NCI-H1092 (cell line): ENCODE measurements at regions not wholly inside any gene's neighbourhood (a gene's known extent, or its start where the extent isn't known, plus 50 kb on each side); places are given as distances from the start of the nearest gene placed in this dataset.
"Not testable (repeated sequence)": the region's sequence is repeated elsewhere in the genome, so short reads cannot be mapped to it uniquely, and the experiment has no call there.

Experiments
- DNase-seq: peaks from one replicate; lab custom pipeline; 2025; lab: John Stamatoyannopoulos, UW

DNA sequence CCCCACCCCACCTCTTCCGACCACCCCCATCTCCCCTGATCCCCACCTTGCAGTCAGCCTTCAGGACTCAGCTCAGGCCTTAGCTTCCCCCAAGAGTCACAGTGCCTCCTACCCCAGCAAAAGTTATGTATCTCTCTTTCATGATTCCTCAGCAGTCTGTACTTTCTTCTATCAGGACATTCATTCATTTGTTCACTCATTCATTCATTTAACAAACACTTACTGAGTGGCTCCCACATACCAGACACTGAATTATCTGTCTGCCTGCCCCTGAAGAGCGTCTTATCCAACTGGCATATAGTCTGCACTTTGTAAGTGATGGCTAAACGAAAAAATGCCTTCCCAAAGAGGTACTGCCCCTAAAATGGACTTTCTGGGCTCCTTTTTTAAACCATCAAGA, 114.4 kb upstream of the SLC35F3 start:
- no peak for DNase-seq

DNA sequence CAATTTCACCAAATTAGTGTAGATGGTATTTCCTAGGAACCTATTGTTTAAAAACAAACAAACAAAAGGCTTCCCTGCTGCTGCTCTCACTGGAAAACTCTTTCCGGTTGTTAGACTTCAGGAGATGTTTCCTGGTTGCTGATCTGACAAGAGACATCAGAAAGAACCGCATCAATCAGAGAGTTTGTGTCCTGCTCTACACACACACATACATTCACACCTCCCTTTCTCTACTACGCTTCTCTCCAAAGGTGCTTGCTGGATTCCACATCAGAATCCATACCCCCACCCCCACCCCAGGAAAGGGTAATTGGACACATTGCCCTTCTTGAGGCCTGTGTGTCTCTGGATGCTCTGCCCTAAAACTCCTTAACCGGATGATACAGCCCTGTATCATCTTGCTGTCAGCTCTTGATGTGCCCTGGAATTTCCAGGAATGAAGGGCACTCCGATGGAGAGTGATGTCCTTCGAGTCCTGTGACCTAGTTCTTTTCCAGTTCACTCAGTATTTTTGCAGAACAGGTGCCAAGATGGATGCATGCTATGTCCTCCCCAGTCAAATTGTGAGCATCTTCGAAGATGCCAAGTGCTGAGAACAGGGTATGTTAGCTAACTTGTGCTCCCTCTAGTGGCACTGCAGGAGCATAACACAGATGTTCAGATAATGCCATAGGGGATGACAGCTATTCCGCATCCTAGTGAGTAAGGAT, 113.7 kb upstream of the SLC35F3 start:
- DNase-seq, result peak; percentile 72

DNA sequence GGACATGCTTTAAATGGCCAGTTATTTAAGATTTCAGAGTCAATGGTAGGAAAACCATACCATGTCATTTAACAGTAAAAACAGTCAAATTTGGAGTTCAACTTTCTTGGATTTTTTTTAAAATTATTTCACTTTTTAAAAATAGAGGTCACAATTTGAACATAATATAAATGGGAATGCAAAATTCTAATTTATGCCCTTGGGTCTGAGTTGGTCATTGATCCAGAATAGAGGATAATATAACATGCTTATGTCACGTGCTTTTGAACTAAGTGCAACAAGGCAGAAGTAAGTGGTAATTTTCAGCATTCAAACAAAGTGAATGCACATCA, 113.1 kb upstream of the SLC35F3 start:
- no peak for DNase-seq

DNA sequence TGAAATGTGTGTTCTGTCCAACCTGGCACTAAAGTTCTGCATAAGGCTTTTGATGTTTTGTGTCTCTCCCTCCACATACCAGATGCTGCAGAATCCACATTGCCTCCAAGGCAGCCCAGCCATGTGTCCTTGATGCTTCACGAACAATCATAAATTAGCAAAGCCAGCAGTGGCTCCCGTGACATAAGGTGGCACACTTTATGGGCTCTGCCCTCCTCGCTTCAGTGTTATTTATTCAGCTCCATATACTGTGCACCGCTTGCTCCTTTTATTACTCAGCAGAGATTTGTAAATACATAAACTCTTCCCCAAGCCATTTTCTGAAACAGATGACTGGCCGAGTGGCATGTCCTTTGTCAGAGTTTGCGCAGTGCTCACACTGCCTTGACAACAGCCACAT, 112.8 kb upstream of the SLC35F3 start:
- no peak for DNase-seq

DNA sequence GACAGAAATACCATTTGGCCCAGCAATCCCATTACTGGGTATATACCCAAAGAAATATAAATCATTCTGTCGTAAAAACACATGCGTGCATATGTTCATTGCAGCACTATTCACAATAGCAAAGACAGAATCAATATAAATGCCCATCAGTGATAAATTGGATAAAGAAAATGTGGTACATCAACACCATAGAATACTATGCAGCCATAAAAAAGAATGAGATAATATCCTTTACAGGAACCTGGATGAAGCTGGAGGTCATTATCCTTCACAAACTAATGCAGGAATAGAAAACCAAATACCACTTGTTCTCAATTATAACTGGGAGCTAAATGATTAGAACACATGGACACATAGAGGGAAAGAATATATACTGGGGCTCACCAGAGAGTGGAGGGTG, 109.6 kb upstream of the SLC35F3 start:
- no peak for DNase-seq

DNA sequence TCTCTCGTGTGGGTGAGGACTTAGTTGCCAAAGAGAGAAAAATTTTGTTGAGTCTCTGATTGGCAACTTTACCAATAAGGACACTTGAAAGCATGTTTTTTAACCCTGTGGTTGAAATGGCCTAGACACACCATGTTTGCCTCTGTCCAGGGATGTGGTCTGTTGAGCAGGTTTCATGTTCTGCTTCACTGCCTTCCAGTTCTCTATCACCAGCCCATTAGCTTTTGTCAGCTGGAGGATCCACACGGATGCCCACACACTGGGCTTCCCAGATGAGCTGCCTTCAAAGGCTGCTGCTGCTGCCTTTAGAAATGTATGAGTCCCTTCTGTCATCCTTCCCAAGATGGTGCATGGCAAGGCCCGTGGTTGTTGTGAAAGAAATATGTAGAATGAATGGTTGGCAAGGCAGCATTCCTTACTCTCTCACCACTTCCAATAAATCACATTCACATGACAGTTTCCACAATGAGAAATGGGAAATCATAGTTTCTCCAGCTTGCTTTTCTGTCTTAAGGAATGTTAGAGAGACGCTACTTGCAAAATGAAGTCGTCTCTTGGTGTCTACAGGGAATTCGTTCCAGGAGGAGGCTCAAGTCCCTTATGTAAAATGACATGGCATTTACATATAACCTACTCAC, 108.2 kb upstream of the SLC35F3 start:
- no peak for DNase-seq

DNA sequence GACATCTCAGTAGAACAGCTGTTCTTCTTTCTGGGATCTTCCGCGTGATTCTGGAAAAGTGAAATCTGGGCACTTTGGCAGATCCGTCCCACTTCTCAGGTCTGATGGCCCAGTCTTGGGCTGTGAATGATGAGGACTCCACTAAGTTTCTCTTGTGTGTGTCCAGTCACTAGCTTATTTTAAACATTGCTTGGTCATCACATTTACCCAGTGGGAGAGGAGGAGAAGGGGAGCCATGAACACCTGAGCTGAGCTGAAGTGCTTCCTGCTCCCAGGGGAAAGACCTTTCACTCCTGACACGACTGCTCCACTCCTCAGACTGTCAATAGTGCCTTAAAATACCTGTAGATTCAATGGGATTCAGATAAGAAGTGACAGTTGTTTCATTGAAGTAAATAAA, 101.9 kb upstream of the SLC35F3 start:
- DNase-seq, result no peak

DNA sequence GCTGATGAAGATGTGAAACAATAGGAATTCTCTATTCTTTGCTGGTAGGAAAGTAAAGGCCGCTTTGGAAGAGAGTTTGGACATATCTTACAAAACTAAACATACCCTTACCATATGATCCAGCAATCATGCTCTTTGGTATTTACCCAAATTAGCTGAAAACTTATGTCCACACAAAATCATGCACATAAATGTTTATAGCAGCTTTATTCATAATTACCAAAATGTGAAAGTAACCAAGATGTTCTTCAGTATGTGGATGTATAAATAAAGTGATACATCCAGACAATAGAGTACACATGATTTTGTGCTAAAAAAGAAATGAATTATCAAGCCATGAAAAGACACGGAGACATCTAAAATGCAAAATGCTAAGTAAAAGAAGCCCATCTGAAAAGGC, 98.7 kb upstream of the SLC35F3 start:
- DNase-seq, result no peak

DNA sequence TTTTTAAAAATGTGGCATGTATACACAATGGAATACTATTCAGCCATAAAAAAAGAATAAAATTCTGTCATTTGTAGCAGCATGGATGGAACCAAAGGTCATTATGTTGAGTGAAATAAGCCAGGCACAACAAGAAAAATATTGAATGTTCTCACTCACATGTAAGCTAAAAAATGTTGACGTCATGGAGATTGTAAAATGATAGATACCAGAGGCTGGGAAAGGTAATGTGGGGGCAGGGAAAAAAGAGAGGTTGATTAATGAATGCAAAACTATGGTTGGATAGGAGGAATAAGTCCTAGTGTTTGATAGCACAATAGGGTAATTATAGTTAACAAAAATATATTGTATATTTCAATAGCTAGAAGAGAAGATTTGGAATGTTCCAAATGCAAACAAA, 89.1 kb upstream of the SLC35F3 start:
- no peak for DNase-seq

DNA sequence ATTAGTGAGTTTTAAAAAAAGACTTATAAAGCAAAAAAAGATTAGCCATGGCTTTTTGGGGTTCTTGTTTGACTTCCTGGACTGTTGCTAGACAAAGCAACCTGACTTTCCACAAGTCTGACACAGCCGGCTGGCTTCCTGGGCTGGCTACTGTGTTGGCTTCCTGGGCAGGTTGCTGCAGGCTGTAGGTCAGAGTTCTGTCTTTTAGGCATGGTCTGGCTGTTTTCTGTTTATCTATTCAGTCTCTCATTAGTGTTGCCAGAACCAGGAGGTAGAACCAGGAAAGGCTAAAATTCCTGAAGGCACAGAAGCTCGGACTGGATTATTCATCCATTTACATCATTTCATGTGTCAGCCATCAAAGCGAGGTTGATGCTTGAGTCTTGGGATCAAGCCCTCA, 88.6 kb upstream of the SLC35F3 start:
- DNase-seq, result no peak

DNA sequence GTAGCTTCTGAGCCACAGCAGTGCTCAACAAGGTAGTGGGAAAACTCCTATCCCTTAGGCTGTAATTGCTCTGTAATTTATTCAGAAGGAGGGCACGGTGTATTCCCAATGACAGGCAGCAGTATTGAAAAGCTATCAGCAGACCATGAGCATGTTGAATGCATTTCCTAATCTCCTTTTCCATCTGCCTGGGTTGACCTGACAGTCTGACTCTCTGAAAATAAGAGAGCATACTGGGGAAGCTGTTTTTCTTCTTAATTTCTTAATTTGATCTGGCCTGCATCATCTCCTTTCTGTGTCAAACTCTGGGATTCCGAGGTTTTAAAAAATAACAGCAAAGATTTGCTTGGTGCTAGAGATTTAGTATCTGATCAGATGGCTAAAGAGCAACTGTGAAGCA, 88.1 kb upstream of the SLC35F3 start:
- no peak for DNase-seq

DNA sequence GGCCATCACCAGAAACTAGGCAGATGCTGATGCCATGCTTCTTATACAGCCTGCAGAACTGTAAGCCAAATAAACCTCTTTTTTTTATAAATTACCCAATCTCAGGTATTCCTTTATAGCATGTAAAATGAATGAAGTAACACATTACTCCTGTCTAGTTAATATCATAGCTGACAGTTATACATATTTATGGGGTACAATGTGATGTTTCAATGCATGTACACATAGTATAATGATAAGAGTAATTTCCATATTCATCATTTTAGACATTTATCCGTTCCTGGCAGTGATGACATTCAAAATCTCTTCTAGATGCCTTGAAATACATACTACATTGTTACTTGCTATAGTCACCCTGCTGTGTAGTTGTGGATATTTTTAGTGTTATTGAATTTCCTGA, 85.4 kb upstream of the SLC35F3 start:
- no peak for DNase-seq

DNA sequence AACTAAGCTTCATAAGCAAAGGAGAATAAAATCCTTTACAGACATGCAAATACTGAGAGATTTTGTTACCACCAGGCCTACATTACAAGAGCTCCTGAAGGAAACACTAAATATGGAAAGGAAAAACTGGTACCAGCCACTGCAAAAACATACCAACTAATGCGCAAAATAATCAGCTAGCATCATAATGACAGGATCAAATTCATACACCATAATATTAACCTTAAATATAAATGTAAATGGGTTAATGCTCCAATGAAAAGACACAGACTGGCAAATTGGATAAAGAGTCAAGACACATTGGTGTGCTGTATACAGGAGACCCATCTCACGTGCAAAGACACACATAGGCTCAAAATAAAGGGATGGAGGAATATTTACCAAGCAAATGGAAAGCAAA, 80.3 kb upstream of the SLC35F3 start:
- not testable (repeated sequence) for DNase-seq

DNA sequence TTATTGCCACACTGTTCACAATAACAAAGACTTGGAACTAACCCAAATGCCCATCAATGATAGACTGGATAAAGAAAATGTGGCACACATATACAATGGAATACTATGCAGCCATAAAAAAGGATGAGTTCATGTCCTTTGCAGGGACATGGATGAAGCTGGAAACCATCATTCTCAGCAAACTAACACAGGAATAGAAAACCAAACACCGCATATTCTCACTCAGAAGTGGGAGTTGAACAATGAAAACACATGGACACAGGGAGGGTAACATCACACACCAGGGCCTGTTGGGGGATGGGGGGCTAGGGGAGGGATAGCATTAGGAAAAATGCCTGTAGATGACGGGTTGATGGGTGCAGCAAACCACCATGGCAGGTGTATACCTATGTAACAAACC, 76.5 kb upstream of the SLC35F3 start:
- DNase-seq, result not testable (repeated sequence)

DNA sequence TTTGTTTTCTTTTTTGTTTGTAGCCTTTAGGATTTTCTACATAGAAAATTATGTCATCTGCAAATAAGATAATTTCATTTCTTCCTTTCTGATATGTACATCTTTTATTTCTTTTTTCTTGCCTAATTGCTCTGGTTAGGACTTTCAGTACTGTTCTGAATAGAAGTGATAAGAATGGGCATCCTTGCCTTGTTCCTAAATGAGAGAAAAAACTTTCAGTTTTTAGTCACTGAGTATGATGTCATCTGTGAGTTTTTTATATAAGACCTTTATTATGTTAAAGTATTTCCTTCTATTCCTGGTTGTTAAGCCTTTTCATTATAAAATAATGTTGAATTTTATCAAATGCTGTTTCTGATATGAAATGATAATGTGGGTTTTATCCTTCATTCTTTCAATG, 76.0 kb upstream of the SLC35F3 start:
- no peak for DNase-seq

DNA sequence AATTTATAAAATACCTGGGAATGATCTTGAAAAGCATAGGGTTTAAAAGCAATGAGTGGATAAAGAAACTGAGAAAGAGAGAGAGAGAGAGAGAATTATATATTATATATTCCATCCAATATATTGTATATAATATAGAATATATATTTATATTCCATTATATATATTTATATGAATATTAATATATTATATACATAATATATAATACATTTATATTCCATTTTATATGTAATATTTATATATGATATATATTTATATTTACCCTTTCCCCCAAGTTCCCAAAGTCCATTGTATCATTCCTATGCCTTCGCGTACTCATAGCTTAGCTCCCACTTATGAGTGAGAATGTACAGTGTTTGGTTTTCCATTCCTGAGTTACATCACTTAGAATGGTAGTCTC, 69.9 kb upstream of the SLC35F3 start:
- no peak for DNase-seq

DNA sequence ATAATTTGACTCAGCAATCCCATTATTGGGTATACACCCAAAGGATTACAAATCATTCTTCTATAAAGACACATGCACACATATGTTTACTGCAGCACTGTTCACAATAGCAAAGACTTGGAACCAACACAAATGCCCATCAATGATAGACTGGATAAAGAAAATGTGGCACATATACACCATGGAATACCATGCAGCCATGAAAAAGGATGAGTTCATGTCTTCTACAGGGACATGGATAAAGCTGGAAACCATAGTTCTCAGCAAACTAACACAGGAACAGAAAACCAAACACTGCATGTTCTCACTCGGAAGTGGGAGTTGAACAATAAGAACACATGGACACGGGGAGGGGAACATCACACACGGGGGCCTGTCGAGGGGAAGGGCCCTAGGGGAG, 66.3 kb upstream of the SLC35F3 start:
- DNase-seq, result not testable (repeated sequence)

DNA sequence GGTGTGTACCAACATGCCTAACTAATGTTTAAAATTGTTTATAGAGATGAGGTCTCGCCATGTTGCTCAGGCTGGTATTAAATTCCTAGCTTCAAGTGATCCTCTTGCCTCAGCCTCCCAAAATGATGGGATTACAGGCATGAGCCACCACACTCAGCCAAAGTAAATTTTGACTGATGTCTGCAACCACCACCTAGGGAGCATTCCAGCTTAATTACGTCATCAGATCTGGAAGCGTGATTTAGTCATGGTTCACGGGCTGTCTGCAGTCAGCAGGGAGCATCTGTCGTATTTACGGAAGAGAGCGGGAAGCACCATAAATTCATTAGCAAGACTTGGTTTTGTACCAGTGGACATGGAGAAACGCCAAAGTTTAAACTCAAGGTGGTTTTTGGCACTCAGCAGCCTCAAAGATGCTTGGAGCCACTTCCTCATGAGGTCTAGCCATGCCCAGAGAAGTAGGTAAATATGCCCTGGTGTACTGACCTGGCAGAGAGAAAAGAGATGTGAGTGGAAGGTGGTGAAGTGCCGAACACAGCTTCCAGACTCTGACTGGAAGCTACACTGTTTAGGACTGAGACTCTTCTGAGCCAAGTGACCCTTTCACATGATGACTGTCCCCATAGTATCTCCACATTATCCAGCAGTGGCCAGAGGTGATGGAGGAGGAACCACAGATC, 60.8 kb upstream of the SLC35F3 start:
- DNase-seq, result no peak

DNA sequence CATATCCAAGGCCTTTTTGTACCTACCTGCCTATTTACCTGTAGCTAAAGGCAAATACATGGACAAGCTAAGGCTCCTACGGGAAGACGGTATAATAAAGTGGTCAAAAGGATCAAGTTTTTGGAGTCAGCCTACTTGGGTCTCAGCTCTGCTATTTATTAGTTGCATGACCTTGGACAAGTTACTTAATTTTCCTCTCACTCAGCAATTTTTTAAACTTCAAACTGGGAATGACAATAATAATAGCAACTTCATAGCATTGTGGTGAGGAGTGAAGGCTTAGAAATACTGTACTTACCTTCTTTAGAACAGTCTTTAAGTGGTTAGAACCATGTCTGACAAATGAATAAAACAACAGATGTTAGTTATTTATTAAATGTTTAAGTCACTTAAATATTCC, 60.2 kb upstream of the SLC35F3 start:
- DNase-seq, result no peak

DNA sequence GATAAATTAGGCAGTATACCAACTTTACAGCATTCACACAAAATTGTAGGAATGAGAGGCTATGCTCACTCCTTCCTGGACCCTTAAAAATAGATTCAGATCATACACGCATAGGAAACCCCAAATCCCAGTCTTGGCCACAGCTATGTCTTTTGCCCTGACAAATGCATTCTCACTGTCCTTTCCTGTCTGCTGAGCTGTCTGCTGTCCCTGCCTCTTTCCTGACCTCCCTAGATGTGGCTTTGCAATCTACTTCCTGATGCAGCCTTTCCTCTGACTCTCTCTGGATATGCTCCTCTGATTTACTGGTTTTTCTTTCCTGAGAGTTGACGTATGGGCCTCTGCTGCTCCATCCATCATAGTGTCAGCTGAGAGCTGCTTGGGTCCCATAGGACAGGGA, 59.8 kb upstream of the SLC35F3 start:
- DNase-seq, result no peak
